Trophoblast cell (in vitro differentiated cells and primary cell): ENCODE measurements at regions not wholly inside any gene's neighbourhood (a gene's known extent, or its start where the extent isn't known, plus 50 kb on each side); places are given as distances from the start of the nearest gene placed in this dataset.
A peak's percentile ranks its signal among the peaks of the same experiment; 100 is the strongest.

Experiments used
- DNase-seq, 2 donors: peaks; one replicate each; pipeline ENCODE4 v3.0.0-alpha.2; 2016
- H2AFZ ChIP-seq: 2 replicates; pipeline ENCODE4 v1.6.1; 2013; ENCODE audit warnings: low read length, moderate library complexity, mild to moderate bottlenecking; ENCODE audit not compliant: insufficient read depth, poor library complexity
- H2AK5ac ChIP-seq: 2 replicates; pipeline ENCODE4 v1.6.1; 2013; ENCODE audit warnings: mild to moderate bottlenecking, low read length
- H2BK120ac ChIP-seq: 2 replicates; pipeline ENCODE4 v1.6.1; 2013; ENCODE audit warnings: low read length, mild to moderate bottlenecking, moderate library complexity; ENCODE audit not compliant: insufficient read depth, poor library complexity
- H2BK12ac ChIP-seq: 2 replicates; pipeline ENCODE4 v1.6.1; 2013; ENCODE audit warnings: mild to moderate bottlenecking, low read length, moderate library complexity
- H2BK5ac ChIP-seq: 2 replicates; pipeline ENCODE4 v1.6.1; 2013; ENCODE audit warnings: low read length, low read depth, moderate library complexity, mild to moderate bottlenecking; ENCODE audit not compliant: poor library complexity
- H3K14ac ChIP-seq: 2 replicates; pipeline ENCODE4 v1.6.1; 2013; ENCODE audit warnings: mild to moderate bottlenecking, low read length
- H3K18ac ChIP-seq: 2 replicates; pipeline ENCODE4 v1.6.1; 2013; ENCODE audit warnings: mild to moderate bottlenecking, low read length
- H3K23ac ChIP-seq: 2 replicates; pipeline ENCODE4 v1.6.1; 2013; ENCODE audit warnings: low read length
- H3K27ac ChIP-seq: 2 replicates; pipeline ENCODE4 v1.5.1; 2013; ENCODE audit warnings: low read depth, mild to moderate bottlenecking, inconsistent platforms, low read length, moderate library complexity
- H3K27me3 ChIP-seq: 2 replicates; pipeline ENCODE4 v1.6.1; 2013; ENCODE audit warnings: inconsistent platforms, mild to moderate bottlenecking, low read length, moderate library complexity; ENCODE audit not compliant: insufficient read depth
- H3K36me3 ChIP-seq, 2 experiments: 1 replicate in 1 of 2; 2 replicates in 1 of 2; pipeline ENCODE4 v1.6.1; 2013; ENCODE audit warnings: low read length in 2 of 2, mild to moderate bottlenecking in 2 of 2, moderate library complexity in 1 of 2; ENCODE audit not compliant: insufficient read depth in 2 of 2, control insufficient read depth in 1 of 2
- H3K4ac ChIP-seq: 2 replicates; pipeline ENCODE4 v1.6.1; 2013; ENCODE audit warnings: low read depth, mild to moderate bottlenecking, low read length, moderate library complexity
- H3K4me1 ChIP-seq, 2 experiments: 1 replicate in 1 of 2; 2 replicates in 1 of 2; pipeline ENCODE4 v1.6.1; 2013; ENCODE audit warnings: low read length in 2 of 2, mild to moderate bottlenecking in 2 of 2, moderate library complexity in 1 of 2; ENCODE audit not compliant: insufficient read depth in 2 of 2, control insufficient read depth in 1 of 2
- H3K4me2 ChIP-seq: 2 replicates; pipeline ENCODE4 v1.6.1; 2013; ENCODE audit warnings: inconsistent platforms, mild to moderate bottlenecking, low read length, moderate library complexity
- H3K4me3 ChIP-seq: 2 replicates; pipeline ENCODE4 v1.5.1; 2013; ENCODE audit warnings: mild to moderate bottlenecking, low read depth, low read length, inconsistent platforms
- H3K79me1 ChIP-seq: one replicate; pipeline ENCODE4 v1.6.1; 2013; ENCODE audit warnings: low read length
- H3K79me2 ChIP-seq: 2 replicates; pipeline ENCODE4 v1.6.1; 2013; ENCODE audit warnings: low read length, mild to moderate bottlenecking; ENCODE audit not compliant: control insufficient read depth, insufficient read depth, poor library complexity
- H3K9ac ChIP-seq: 2 replicates; pipeline ENCODE4 v1.6.1; 2013; ENCODE audit warnings: mild to moderate bottlenecking, low read length
- H3K9me3 ChIP-seq: 2 replicates; pipeline ENCODE4 v1.6.1; 2013; ENCODE audit warnings: low read depth, mild to moderate bottlenecking, control low read depth, inconsistent platforms, low read length; ENCODE audit not compliant: insufficient read depth
- H4K12ac ChIP-seq: 2 replicates; pipeline ENCODE4 v1.6.1; 2013; ENCODE audit warnings: low read depth, mild to moderate bottlenecking, low read length, moderate library complexity
- H4K8ac ChIP-seq: 2 replicates; pipeline ENCODE4 v1.6.1; 2013; ENCODE audit warnings: low read depth, mild to moderate bottlenecking, low read length, moderate library complexity
- H4K91ac ChIP-seq: one replicate; pipeline ENCODE4 v1.6.1; 2013; ENCODE audit warnings: low read depth, mild to moderate bottlenecking, low read length, moderate library complexity
- WGBS: extraction: QIAGEN DNeasy Blood & Tissue Kit; methylation state at CpG from one replicate; pipeline ENCODE4 v1.1.7; 2013; ENCODE audit warnings: missing lambda C conversion rate; ENCODE audit not compliant: insufficient read length, insufficient coverage; ENCODE audit errors: extremely low coverage; 5-methylcytosine and 5-hydroxymethylcytosine counted together

DNA sequence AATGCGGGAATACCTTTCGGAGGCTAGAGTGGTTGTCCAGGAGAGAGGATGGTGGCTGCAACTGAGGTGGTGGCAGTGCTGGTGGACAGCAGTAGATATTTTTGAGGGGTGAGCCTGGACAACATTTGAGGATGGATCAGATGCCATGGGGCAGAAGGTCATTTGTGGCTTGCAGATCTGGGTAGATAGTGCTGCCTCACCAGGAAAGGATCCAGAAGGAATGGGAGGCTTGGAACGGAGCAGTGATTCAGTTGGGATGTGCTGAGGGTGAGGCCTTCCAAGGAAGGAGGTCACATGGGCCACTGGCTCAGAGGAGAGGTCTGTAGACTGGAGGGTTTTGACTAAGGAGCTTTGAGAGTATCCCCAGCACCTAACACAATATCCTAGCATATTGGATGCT is 110.8 kb upstream of the KAZN start:
- H4K8ac ChIP-seq = no peak overlapping the region
- no peak overlapping the region for H3K9ac ChIP-seq
- no peak overlapping the region for H4K12ac ChIP-seq
- peak; percentile 83 to 85 for DNase-seq
- no peak overlapping the region for H3K14ac ChIP-seq
- no peak overlapping the region for H2AK5ac ChIP-seq
- no peak overlapping the region for H3K4ac ChIP-seq
- no peak overlapping the region for H3K18ac ChIP-seq
- H3K79me1 ChIP-seq = no peaks in the 10 kb centered on the region
- no peak overlapping the region for H2AFZ ChIP-seq
- H3K4me2 ChIP-seq = no peak overlapping the region
- no peak overlapping the region for H3K27ac ChIP-seq
- H3K36me3 ChIP-seq = no peaks in the 10 kb centered on the region
- no peak overlapping the region for H2BK12ac ChIP-seq
- H2BK5ac ChIP-seq = no peak overlapping the region
- H3K4me3 ChIP-seq = no peak overlapping the region
- peaks cover 0 to 10% of the 10 kb centered on the region in 2 experiments for H3K4me1 ChIP-seq
- no peak overlapping the region for H4K91ac ChIP-seq
- H3K27me3 ChIP-seq = no peaks in the 10 kb centered on the region
- H3K9me3 ChIP-seq = peaks cover 3% of the 10 kb centered on the region
- H3K79me2 ChIP-seq = no peaks in the 10 kb centered on the region
- WGBS = no CpG with 5 or more reads among the region's 3 CpGs
- no peak overlapping the region for H3K23ac ChIP-seq
- no peak overlapping the region for H2BK120ac ChIP-seq

DNA sequence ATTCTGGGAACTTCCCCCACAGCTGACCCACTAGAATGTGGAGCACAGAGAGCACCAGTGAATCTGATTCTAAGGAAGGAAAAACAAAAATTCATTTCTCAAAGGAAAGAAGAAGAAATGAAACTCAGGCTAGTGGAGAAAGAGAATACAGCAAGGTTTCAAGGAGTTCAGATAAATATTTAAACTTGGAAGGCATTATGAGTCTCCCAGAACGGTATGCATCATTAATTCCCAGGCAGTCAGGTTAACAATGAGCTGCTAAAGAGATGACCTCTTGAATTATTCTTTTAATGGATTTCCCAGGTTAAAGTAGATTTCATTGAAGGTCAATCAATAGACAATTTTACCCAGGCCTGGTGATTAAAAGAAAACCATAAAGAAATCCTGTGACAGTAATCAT is 103.6 kb upstream of the KAZN start:
- H3K79me2 ChIP-seq = no peaks in the 10 kb centered on the region
- no peak overlapping the region for H2AK5ac ChIP-seq
- H3K79me1 ChIP-seq = no peaks in the 10 kb centered on the region
- H3K23ac ChIP-seq = no peak overlapping the region
- H3K4me3 ChIP-seq = no peak overlapping the region
- H3K27me3 ChIP-seq = no peaks in the 10 kb centered on the region
- H3K18ac ChIP-seq = no peak overlapping the region
- no peak overlapping the region for H3K27ac ChIP-seq
- H2BK12ac ChIP-seq = no peak overlapping the region
- no peak overlapping the region for H2BK5ac ChIP-seq
- H4K12ac ChIP-seq = no peak overlapping the region
- no peak overlapping the region for H3K4me2 ChIP-seq
- H4K8ac ChIP-seq = no peak overlapping the region
- no peak overlapping the region for H2AFZ ChIP-seq
- no peak for DNase-seq
- H3K9me3 ChIP-seq = peaks cover 3% of the 10 kb centered on the region
- no peak overlapping the region for H3K9ac ChIP-seq
- no peaks in the 10 kb centered on the region for H3K4me1 ChIP-seq
- H3K14ac ChIP-seq = no peak overlapping the region
- no peak overlapping the region for H3K4ac ChIP-seq
- no CpG with 5 or more reads among the region's 1 CpG for WGBS
- H3K36me3 ChIP-seq = no peaks in the 10 kb centered on the region
- no peak overlapping the region for H4K91ac ChIP-seq
- no peak overlapping the region for H2BK120ac ChIP-seq

DNA sequence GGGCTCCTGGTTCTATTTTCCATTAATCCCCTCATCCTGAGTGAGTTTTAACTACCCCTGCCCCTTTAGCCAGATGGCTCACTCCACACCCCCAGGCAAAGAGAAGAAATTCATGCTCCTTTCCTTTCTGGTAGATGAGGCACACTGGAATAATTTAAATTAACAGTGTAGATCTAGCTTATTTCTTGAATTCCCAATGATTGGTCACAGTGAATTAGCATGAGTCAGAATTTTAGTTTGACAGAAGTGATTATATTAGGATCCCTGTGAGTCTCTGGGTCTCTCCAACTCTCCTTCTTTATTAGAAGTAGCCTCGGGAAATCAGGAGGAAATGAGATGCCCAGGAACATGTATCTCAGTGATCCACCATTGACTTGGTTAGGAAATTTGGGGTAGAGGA is 103.1 kb upstream of the KAZN start:
- no peak overlapping the region for H3K14ac ChIP-seq

DNA sequence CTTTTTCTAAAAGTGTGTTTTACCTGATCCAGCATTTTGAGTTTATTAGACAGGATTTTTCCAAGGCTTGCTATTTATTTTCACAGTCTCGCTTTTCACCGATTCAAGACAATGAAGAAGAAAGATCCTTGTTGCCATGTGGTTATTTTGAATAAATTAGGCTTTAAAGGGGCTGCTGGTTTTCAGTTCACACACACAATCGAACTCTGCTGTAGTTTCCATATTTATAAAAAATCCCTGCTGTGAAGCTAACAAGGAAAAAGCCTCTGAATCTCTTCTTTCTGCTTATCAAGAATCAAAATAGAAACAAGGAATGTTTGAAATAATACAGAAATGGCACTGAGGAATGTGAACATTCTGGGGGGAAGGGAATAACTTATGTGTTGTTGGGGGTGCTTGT is 102.5 kb upstream of the KAZN start:
- Histone ChIP-seq H3K14ac (no peak overlapping the region), H2AK5ac (no peak overlapping the region), H2BK5ac (no peak overlapping the region), H3K4ac (no peak overlapping the region), H3K4me2 (no peak overlapping the region), H4K8ac (no peak overlapping the region), H4K91ac (no peak overlapping the region), H2AFZ (no peak overlapping the region), H3K79me2 (no peaks in the 10 kb centered on the region), H3K4me1 (no peaks in the 10 kb centered on the region), H3K27me3 (no peaks in the 10 kb centered on the region), H3K36me3 (no peaks in the 10 kb centered on the region), H3K9me3 (peaks cover 3% of the 10 kb centered on the region), H3K79me1 (no peaks in the 10 kb centered on the region), H3K9ac (no peak overlapping the region), H4K12ac (no peak overlapping the region), H3K27ac (no peak overlapping the region), H3K23ac (no peak overlapping the region), H2BK120ac (no peak overlapping the region), H2BK12ac (no peak overlapping the region), H3K4me3 (no peak overlapping the region), H3K18ac (no peak overlapping the region)
- WGBS = no CpG with 5 or more reads among the region's 3 CpGs
- no peak for DNase-seq

More for the DNA sequence above, 103.1 kb upstream of the KAZN start:
- Histone ChIP-seq H2BK12ac (no peak overlapping the region), H4K12ac (no peak overlapping the region), H2BK5ac (no peak overlapping the region), H3K4me1 (no peaks in the 10 kb centered on the region), H3K23ac (no peak overlapping the region), H4K91ac (no peak overlapping the region), H2BK120ac (no peak overlapping the region), H3K79me1 (no peaks in the 10 kb centered on the region), H4K8ac (no peak overlapping the region), H3K9me3 (peaks cover 3% of the 10 kb centered on the region), H3K79me2 (no peaks in the 10 kb centered on the region), H3K4ac (no peak overlapping the region), H3K36me3 (no peaks in the 10 kb centered on the region), H3K27ac (no peak overlapping the region), H3K18ac (no peak overlapping the region), H3K9ac (no peak overlapping the region), H3K4me3 (no peak overlapping the region), H2AFZ (no peak overlapping the region), H3K4me2 (no peak overlapping the region), H3K27me3 (no peaks in the 10 kb centered on the region), H2AK5ac (no peak overlapping the region)
- DNase-seq = no peak
- WGBS = no CpG with 5 or more reads among the region's 1 CpG
